Transverse colon (tissue), 4 donors: ENCODE measurements at regions not wholly inside any gene's neighbourhood (a gene's known extent, or its start where the extent isn't known, plus 50 kb on each side); places are given as distances from the start of the nearest gene placed in this dataset.

ENCODE experiments used
- DNase-seq: peaks from one replicate; pipeline ENCODE4 v3.0.0-alpha.2; 2019
- H3K27ac ChIP-seq, 4 donors: fragments of 200-600 bp; sonication (generic); 2 replicates each; pipeline ENCODE4 v1.5.1; 2016 to 2018; ENCODE audit warnings: inconsistent platforms in 4 of 4
- H3K27me3 ChIP-seq: fragments of 200-600 bp; sonication (generic); 2 replicates; pipeline ENCODE4 v1.5.1; 2017; ENCODE audit warnings: inconsistent platforms
- H3K36me3 ChIP-seq, 4 donors: fragments of 200-600 bp; sonication (generic); 2 replicates each; pipeline ENCODE4 v1.5.1; 2017 to 2019; ENCODE audit warnings: inconsistent platforms in 4 of 4
- H3K4me1 ChIP-seq, 4 donors: fragments of 200-600 bp; sonication (generic); 2 replicates each; pipeline ENCODE4 v1.5.1; 2017 to 2020; ENCODE audit warnings: inconsistent platforms in 4 of 4
- H3K4me3 ChIP-seq, 4 donors: fragments of 200-600 bp; sonication (generic); 1 replicate in 1 of 4; 2 replicates in 3 of 4; pipeline versions ENCODE4 v1.5.1 to v1.6.1; 2017 to 2019; ENCODE audit warnings: inconsistent platforms in 4 of 4
- H3K9me3 ChIP-seq, 2 donors: fragments of 200-600 bp; sonication (generic); 2 replicates each; pipeline ENCODE4 v1.5.1; 2017 to 2019; ENCODE audit warnings: inconsistent platforms in 2 of 2
- EP300 ChIP-seq: sonication (generic); formaldehyde crosslinking; IDR thresholded peaks from one replicate; pipeline ENCODE4 v1.6.1; 2017; ENCODE audit warnings: antibody characterized with exemption, low read depth
- POLR2A ChIP-seq: fragments of 450-650 bp; IDR thresholded peaks from one replicate; pipeline ENCODE4 v1.6.1; 2016; ENCODE audit warnings: antibody characterized with exemption, mild to moderate bottlenecking, moderate library complexity
- POLR2AphosphoS5 ChIP-seq, 3 donors: sonication (generic); formaldehyde crosslinking; IDR thresholded peaks; one replicate each; pipeline ENCODE4 v1.6.1; 2016; ENCODE audit warnings: antibody characterized with exemption in 3 of 3
- WGBS, 2 donors: methylation state at CpG; one replicate each; pipeline ENCODE4 v1.1.5; 2018; ENCODE audit warnings: low coverage in 1 of 2; 5-methylcytosine and 5-hydroxymethylcytosine counted together
- in situ Hi-C, 4 donors: fragments of 200-750 bp; cut with MboI; loops; one replicate each; pipeline versions ENCODE4 v1.15.0 to v1.15.1; 2017; ENCODE audit warnings: low sequenced_read_pairs in 3 of 4, low pct_ligation_motif_present in 1 of 4, low pct_unique_long_range_greater_than_20kb in 1 of 4
- intact Hi-C: fragments of 100-400 bp; cut with DNase I; formaldehyde crosslinking; loops from one replicate; pipeline ENCODE4 v1.15.1; 2023; ENCODE audit warnings: low total_unique reads
- small RNA-seq, 4 donors: library from RNA; depleted of rRNA; stranded (forward); fragments of <200 nt; gene quantifications; one replicate each; pipeline ENCODE3, GENCODE V24; 2016
- TF ChIP-seq, protein P1 (sequence below), 5 experiments: fragments of 200-600 bp in 3 of 5; fragments of 450-650 bp in 2 of 5; sonication (generic) in 3 of 5; IDR thresholded peaks; 1 replicate in 2 of 5; 2 replicates in 3 of 5; pipeline ENCODE4 v1.5.1; 2016 to 2017; ENCODE audit warnings: antibody characterized with exemption in 5 of 5, inconsistent platforms in 3 of 5, mild to moderate bottlenecking in 2 of 5, moderate library complexity in 1 of 5

DNA sequence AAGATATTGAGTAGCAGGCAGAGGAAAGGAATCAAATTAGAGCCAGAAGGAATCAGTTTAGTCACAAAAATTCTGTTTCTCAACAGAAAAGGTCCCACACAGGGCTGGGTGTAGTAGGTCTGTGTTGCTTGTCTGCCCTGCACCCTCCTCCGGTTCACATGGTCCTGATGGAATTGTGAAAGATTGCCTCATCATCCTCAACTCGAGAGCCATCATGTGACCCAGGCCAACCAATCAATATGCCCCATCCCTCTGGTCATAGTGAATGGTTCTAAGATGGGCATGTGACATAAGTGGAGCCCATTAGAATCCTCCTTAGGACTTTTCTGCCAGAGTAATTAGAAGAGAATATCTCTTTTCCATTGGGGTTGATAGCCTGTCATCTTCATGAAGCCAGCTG lies 56.7 kb upstream of the RAD23B start:
- no peaks in the 10 kb centered on the region for H3K36me3 ChIP-seq
- intact Hi-C loops (no loop called here), in situ Hi-C loops (no loop called here)
- no peak overlapping the region for H3K27ac ChIP-seq
- TF ChIP-seq, protein P1, sequence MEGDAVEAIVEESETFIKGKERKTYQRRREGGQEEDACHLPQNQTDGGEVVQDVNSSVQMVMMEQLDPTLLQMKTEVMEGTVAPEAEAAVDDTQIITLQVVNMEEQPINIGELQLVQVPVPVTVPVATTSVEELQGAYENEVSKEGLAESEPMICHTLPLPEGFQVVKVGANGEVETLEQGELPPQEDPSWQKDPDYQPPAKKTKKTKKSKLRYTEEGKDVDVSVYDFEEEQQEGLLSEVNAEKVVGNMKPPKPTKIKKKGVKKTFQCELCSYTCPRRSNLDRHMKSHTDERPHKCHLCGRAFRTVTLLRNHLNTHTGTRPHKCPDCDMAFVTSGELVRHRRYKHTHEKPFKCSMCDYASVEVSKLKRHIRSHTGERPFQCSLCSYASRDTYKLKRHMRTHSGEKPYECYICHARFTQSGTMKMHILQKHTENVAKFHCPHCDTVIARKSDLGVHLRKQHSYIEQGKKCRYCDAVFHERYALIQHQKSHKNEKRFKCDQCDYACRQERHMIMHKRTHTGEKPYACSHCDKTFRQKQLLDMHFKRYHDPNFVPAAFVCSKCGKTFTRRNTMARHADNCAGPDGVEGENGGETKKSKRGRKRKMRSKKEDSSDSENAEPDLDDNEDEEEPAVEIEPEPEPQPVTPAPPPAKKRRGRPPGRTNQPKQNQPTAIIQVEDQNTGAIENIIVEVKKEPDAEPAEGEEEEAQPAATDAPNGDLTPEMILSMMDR (IDR thresholded peaks at IDR 0.05) = no peak
- TF ChIP-seq EP300 (no peak), POLR2A (no peak), POLR2AphosphoS5 (IDR thresholded peaks at IDR 0.05) (no peak)
- WGBS, 2 donors = 83 to 89% methylated on average over 2 of the region's 2 CpGs
- no peaks in the 10 kb centered on the region for H3K27me3 ChIP-seq
- no peaks in the 10 kb centered on the region for H3K9me3 ChIP-seq
- H3K4me1 ChIP-seq = peaks cover 0 to 23% (median 15%) of the 10 kb centered on the region in 4 donors
- no peak overlapping the region for H3K4me3 ChIP-seq
- no peak for DNase-seq

DNA sequence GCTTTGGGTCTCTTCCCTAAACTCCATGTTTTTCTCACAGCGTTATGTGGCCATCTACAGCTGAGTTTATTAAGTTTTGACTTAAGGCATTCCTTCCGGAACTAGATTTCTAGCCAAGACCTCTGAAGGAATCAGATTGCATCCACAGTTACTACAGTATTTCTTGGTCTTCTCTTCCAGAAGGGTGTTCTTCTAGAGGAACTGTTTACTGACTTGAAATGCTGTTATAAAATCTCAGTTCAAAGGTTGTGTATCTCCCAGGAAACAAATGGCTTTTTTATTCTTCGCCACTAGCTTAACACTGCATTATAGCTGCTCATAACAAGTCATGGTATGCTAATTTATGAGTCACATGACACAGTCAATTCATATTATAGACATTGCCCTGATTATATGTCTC lies 55.3 kb upstream of the RAD23B start:
- no peak overlapping the region for H3K4me3 ChIP-seq
- DNase-seq = no peak
- in situ Hi-C loops = no loop called here
- no peaks in the 10 kb centered on the region for H3K9me3 ChIP-seq
- 43 to 44% methylated on average over 3 of the region's 3 CpGs for WGBS, 2 donors
- no peaks in the 10 kb centered on the region for H3K36me3 ChIP-seq
- TF ChIP-seq POLR2AphosphoS5 (IDR thresholded peaks at IDR 0.05) = peak in 1 of 3 donors; percentile 26
- TF ChIP-seq, protein P1 (IDR thresholded peaks at IDR 0.05) = peak in 1 of 5 experiments; percentile 9
- no peak for TF ChIP-seq EP300
- no peaks in the 10 kb centered on the region for H3K27me3 ChIP-seq
- intact Hi-C loops = no loop called here
- H3K27ac ChIP-seq = peak overlapping the region; percentile 64 to 72 (median 66)
- H3K4me1 ChIP-seq = peaks cover 0 to 23% (median 15%) of the 10 kb centered on the region in 4 donors

DNA sequence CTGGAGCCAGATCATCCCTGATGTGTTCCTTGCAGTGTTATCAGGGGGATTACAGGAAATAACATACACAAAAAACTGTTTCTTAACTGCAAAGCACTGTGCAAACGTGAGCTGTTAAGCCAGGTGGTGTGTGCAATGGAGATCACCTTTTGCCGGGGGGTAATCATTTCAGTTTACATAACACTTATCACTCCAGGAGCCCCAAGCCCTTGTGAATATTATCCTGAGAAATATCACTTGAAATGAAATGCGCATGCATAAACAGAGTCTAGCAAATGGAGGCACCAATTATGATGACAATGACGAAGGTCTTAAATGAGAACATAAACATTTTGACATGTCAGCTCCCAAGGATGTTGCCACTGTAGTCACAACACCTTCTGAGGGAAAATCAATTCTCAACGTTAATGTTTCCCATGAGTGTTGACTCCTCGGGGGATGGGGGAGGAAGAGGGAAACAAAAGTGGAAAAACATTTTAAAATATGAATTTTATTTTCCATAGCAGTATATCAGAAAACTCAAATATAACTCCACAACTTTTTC lies 54.5 kb upstream of the RAD23B start:
- H3K9me3 ChIP-seq = no peaks in the 10 kb centered on the region
- WGBS, 2 donors = 34 to 44% methylated on average over 5 to 6 of the region's 6 CpGs
- H3K27ac ChIP-seq = peak overlapping the region; percentile 48 to 68 (median 60)
- DNase-seq = no peak
- in situ Hi-C loops (no loop called here), intact Hi-C loops (no loop called here)
- no peaks in the 10 kb centered on the region for H3K27me3 ChIP-seq
- peaks cover 0 to 23% (median 15%) of the 10 kb centered on the region in 4 donors for H3K4me1 ChIP-seq
- H3K36me3 ChIP-seq = no peaks in the 10 kb centered on the region
- H3K4me3 ChIP-seq = no peak overlapping the region
- TF ChIP-seq POLR2A (no peak), POLR2AphosphoS5 (IDR thresholded peaks at IDR 0.05) (no peak), EP300 (no peak)
- TF ChIP-seq, protein P1 (IDR thresholded peaks at IDR 0.05) = no peak

DNA sequence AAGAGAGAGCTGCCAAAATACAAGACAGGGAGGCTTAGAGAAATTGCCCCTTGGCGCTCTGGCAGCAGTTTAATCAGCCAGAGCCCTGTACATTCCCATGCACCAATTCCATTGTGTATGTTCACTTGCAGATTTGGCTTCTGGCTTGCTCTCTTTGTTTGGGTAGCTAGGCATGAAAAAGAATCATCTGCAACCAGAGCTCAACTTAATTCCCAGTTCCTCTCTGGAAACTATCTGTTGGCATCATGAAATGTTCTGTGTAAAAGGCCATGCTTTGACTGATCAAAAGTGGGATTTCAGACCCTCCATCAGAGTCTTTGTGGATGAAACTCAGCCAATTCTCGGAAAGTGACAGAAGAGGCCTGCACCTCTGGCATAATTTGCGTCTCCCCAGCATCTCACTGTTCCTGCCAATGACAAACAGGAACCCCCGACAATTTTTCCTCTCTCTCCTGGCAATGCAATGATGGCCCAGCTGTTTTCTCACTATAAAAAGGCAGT lies 53.8 kb upstream of the RAD23B start:
- intact Hi-C loops = no loop called here
- H3K27ac ChIP-seq = no peak overlapping the region
- H3K36me3 ChIP-seq = no peaks in the 10 kb centered on the region
- peaks cover 0 to 23% (median 15%) of the 10 kb centered on the region in 4 donors for H3K4me1 ChIP-seq
- no peak for DNase-seq
- in situ Hi-C loops = no loop called here
- no peaks in the 10 kb centered on the region for H3K9me3 ChIP-seq
- no peaks in the 10 kb centered on the region for H3K27me3 ChIP-seq
- WGBS, 2 donors = 82 to 83% methylated on average over 4 of the region's 4 CpGs
- no peak overlapping the region for H3K4me3 ChIP-seq
- TF ChIP-seq POLR2A (no peak), POLR2AphosphoS5 (IDR thresholded peaks at IDR 0.05) (no peak), EP300 (no peak)
- TF ChIP-seq, protein P1 (IDR thresholded peaks at IDR 0.05) = no peak

Small RNA genes in the stretch of these regions (small RNA-seq; reads per million reads assigned to genes)
- gene AL807761.1 = 0 reads per million in 4 donors
